ENCODE measurements at regions not wholly inside any gene's neighbourhood (a gene's known extent, or its start where the extent isn't known, plus 50 kb on each side); places are given as distances from the start of the nearest gene placed in this dataset.
"Not testable (repeated sequence)": the region's sequence is repeated elsewhere in the genome, so short reads cannot be mapped to it uniquely, and the experiment has no call there.

DNA sequence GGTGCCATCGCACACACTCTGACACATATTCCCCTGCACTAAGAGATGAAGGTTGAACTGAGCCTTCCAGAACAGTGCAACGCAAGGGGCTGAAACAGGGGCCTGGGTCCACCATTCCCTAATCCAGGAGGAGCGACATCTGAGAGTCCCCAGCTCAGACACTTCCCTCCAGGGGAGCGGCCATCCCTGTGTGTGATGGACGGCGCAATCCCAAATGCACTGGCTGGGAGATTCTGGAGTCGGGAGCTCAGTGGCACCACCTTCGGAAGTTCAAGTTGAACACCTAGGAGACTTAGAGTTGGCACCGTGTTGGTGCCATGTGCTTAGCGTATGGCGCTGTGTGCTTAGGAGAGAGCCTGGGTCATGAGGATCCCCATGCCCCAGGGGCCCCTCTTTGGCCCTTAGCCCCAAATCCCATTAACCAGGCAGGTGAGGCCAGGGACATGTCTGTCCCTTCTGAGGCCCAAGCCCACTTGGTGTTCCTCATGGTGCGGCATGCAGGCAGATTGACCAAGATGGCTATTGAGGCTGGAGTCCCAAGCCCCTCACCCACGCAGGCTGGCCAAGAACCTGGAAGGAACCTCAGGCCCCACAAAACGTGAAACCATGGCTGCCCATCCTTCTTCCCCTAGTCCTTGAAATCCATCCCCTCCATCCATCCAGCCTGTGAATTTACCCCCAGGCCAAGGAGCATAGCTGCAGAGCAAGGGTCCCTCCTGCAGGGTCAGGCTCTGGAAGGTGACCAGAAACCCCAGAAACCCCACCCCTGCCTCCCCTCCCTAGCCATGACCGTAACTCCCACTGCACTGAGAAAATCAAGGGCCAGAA, 114.1 kb upstream of the OTOS start:
- DNase-seq (ENCODE audit: low read depth, low spot score), result no peak

DNA sequence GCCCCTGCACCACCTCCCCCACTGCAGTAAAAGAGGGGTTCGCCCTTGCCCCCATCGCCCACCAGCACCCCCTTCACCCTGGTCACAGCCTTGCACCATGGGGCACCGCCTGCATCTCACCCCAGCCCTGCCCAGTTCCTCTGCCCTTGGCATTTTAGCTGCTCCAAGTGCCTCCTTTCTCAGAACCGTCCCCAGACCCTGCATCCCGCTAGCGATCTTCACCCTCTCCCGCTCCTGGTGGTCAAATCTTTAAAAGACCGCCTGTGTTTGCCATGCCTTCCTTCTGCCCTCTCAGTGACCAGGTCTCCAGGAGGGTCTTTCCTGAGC, 114.7 kb upstream of the OTOS start:
- no peak for DNase-seq (ENCODE audit: low read depth, low spot score)

DNA sequence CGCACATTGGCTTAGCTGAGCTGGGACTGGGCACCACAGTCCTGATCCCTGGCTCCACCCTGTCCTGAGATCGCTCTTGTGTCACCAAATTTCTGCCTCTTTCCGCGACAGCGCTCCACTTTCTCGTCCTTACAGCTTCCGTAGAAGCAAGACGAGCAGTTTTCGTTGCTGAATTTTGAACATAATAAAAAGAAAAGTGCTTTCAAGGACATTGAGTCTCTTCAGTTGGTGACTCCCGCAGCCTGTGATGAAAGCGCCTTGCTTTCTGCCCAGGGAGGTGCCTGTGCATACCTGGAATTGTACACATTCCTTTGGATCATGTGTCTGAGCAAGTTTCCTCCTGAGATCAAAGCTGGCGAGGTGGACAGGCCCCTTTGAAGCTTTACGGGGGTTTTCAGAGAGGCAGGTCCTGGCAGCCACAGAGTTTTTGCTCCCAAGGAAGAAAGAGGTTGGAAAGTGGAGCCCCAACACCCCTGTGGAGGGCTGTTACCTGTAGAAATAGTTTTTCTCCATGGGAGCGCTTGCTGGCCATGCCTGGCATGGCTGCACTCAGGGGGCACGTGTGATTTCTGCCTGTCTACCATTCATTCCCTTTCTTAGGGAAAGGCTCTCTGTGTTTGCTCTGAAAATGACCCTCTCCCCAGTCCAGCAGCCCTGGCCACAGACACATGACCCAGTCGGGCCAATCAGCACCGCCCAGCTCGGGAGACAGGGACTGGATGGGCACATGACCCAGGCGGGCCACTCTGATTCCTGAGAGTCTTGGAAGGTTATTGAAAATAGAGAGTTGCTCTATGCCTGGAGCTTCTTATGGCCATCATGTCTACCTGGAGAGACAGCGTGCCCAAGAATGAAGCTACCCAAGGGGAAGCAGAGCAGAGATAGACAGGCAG, 115.6 kb upstream of the OTOS start:
- peak; percentile 90 for DNase-seq (ENCODE audit: low read depth, low spot score)

DNA sequence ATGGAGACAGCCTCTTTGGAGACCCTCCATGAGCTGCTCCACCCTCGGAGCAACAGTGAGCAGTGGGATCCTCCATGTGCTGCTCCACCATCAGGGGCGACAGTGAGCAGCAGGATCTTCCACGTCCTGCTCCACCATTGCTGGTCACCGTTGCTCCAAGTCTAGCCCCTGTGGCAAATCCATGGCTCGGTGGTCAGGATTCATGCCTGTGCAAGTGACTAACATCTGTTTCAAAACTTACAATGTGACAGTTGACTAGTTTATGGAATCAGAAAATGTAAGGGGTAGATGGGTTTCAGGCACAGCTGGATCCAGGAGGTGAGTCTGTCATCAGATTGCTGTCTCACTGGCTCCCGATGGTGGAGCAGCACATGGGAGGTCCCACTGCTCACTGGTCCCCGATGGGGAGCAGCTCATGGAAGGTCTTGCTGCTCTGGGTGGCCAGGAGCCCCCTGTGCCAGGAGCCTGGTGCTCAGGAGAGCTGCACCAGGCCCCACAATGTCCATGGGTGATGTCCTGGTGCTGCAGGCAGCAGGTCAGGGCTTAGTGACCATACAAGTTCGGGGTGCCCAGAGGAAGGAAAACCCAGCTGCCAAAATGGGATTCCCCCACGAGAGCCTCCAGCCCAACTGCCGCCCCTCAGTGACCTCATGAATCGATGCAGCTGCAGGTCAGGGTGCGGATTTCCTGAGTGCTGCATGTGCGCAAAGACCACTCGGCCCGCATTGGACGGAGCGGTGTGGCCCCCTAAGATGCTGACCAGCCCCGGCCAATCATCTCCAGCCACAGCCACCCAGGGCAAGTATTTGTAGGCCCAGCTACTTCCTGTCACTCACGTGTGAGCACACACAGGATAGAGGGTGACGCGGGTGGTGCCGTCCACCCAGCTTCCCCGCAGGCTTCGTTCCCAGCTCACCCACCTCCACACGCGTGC, 116.5 kb upstream of the OTOS start:
- DNase-seq (ENCODE audit: low read depth, low spot score), result no peak

DNA sequence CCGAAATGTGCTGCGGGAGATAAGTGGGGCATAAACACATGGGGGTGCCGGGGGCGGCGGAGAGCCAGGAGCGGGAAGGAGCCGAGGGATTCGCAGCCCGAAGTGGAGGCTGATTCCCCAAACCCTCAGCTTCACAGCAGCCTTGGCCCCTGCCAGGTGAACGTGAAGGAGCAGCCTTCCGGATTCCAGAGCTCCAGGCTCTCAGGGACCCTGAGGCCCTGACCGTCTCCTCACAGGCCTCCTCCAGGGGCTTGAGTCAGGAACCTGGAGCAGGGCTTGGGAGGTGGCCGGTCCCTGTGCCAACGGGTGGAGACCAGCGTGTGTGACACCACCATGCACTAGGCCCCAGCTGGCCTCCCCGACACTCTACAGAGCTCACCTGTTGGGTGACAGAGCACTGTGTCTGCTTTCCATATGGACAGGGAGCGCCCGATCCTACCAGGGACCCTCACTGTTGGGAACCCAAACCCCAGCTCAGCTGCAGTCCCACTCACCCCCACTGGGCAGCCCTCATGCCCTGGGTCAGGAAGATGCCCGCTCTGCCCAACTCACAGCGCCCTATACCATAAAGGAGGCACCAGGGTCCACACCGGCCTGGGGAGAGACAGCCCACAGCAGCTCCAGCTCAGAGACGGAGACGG, 117.6 kb upstream of the OTOS start:
- no peak for DNase-seq (ENCODE audit: low read depth, low spot score)

DNA sequence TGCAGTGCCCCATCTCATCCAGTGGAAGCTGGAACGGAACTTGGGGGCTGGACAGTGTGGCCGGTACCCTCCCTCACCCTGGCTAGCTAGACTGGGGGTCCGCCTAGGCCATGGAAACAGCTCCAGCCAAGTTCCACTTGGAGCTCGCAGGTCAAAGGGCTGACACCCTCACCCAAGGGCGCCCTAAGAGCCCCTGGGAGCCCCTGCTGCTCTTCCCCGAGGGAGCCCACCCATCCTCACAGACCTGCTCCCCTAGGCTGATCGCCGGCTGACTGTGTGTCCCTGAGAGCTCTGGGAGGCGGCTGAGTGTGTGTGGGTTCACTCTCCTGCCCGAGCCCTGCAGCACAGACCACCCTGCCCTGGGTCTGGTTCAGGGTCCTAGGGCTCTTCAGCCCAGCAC, 118.2 kb upstream of the OTOS start:
- DNase-seq (ENCODE audit: low read depth, low spot score), result no peak

DNA sequence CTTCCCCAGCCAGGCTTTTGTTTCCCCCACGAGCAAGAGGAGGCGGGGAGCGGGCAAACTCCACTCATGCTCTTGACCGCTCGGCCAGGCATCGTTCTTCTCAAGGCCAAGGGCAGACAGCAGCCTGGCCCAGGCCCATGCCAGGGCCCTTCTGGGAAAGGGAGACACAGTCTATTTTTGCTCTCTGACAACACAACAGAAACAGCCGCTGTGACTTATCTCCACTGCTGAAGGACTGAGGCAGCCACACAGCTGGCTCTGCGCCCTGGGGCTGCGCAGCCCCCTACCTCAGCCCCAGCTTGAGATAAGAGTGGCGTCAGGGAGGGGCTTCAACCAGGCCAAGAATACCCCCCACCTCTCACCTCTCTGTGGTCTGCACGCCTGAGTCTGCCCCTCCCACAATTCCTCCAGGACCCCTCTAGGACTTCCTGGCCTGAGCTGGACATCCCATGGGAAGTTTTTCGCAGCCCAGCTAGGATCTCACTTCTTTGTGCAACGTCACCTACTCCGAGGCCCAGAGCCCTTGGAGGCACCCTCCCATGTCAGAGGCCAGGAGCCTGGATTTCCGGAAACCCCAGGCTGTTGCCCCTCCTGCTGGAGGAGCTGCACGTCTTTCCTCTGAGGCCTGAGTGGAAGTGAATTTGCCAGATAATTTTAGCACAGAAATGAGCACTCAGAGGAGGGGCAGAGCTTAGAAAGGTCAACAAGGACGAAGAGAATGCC, 118.9 kb upstream of the OTOS start:
- peak; percentile 60 for DNase-seq (ENCODE audit: low read depth, low spot score)

DNA sequence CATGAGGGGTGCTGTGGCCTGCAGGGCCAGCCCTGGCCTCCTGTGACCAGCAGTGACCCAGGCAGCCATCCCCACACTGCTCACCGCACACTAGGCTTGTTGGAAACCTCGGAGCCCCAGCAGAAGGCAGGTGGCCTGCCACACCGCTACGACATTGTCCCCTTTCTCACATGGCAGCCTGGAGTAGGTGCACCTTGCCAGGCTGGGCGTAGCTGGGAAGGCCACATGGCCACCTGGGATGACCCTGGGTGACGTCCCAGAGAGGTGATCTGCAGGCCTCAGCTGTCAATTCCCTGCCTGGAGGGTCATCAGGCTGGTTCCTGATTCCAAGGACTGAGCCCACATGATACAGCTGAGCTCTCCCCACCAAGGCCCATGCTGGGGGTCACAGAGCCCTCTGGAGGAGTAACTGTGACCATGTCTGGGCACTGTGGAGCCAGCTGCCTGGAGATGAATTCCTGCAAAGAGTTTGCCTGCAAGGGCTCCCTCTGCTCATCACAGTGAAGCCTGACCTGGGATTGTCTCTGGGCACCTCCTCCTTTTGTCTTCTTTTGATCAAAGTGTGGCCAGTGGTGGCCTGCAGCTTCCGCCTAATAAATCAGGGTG, 119.6 kb upstream of the OTOS start:
- no peak for DNase-seq (ENCODE audit: low read depth, low spot score)

DNA sequence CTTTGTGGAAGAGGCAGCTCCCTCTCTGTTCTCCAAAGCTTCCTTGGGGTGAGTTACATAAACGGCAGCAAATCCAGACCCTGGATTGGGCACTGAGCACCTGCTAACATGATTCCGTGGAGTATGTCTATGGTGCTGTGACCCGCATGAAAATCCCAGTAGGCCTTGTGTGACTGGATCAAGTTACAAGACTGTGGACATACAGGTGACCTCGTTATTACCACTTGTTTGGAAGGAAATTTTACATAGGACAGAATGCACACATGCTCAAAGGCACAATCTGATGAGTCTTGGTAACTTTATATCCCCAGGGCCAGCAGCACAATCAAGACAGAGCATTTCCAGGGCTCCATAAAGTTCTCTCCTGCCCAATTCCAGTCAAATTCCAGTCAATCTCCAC, 120.2 kb upstream of the OTOS start:
- no peak for DNase-seq (ENCODE audit: low read depth, low spot score)

DNA sequence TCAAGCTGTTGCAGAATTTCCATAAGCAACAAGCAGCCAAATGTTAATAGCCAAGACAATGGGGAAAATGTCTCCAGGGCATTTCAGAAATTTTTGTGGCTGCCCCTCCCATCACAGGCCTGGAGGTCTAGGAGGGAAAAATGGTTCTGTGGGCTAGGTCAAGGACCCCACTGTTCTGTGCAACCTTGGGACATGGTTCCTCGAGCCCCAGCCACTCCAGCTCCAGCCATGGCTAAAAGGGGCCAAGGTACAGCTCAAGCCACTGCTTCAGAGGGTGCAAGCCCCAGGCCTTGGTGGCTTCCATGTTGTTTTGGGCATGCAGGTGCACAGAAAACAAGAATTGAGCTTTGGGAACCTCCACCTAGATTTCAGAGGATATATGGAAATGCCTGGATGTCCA, 122.1 kb upstream of the OTOS start:
- not testable (repeated sequence) for DNase-seq (ENCODE audit: low read depth, low spot score)

DNA sequence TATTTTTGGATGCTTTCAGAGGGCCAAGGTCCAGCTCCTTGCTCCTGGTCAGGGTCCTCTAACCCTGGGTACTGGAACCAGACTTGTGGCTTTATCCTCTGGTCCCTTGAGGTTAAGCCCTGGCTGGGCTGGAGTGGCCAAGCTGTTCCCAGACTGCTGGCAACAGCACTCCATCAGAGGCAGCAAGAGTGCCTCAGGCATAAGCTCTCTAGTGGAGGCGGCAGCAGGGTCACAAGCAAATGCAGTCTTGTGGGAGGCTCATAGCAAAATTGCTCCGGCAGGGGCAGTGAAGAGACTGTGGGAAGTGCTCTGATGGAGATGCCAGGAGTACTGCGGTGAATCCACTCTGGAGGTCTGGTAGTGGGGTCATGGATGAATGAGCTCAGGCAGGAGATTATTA, 128.9 kb upstream of the OTOS start:
- DNase-seq (ENCODE audit: low read depth, low spot score), result no peak

DNA sequence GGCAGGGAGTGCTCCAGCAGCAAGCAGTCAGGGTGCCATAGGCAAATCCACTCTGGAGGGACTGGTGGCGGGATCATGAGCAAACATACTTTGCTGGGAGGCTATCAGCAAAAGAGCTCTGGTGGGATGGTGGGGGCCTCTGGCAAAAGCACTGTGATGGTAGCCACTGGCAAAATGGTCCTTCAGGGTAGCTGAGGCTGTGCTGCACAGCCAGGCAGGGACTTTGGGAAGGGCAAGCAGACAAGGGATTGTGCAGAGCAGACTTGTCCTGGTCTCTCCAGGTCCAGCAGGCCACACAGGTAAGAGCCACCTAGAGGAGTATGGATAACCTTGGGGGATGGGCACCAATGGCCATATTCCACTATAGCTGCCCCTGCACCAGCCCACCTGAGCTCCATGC, 129.4 kb upstream of the OTOS start:
- DNase-seq (ENCODE audit: low read depth, low spot score), result no peak

DNA sequence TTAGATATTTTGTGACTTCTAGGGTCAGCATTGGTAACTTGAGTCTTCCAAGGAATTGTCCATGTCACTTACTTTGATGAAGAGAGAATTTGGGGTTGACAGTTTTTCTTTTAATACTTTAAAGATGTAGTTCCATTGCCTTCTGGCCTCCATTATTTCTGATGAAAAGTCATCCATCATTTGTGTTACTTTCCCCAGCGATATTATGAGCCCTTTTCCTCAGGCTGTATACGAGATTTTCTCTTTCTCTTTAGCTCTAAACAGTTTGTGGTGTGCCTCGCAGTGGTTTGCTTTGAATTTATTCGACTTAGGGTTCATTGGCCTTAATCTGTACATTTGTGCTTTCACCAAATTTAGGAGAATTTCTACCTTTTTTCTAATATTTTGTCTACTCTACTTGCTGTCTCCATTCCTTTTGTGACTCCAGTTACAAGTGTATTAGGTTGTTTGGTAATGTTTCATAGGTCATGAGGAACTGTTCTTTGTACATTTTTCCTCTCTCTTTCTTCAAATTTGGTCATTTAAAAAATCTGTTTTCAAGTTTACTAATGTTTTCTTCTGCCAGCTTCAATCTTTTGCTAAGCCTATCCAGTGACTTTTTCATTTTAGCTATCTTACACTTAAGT, 131.4 kb upstream of the OTOS start:
- DNase-seq (ENCODE audit: low read depth, low spot score), result no peak

DNA sequence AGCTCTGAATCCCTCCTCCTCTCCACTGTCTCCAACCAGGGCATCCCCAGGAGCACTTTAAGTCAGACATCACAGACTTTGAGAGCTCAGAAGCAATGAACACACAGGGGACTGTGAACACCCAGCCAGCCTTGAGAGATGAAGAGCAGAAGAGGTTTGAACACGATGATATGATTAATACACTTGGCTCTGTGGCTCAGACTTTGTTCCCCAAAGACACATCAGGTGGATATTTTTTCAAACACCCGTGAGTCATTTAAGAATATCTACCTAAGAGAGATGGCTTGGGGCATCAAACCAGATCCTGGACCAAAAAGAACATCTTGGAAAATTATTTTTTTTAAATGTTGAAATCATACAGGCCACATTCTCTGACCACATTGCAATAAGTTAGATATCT, 134.9 kb upstream of the OTOS start:
- DNase-seq (ENCODE audit: low read depth, low spot score), result no peak

DNA sequence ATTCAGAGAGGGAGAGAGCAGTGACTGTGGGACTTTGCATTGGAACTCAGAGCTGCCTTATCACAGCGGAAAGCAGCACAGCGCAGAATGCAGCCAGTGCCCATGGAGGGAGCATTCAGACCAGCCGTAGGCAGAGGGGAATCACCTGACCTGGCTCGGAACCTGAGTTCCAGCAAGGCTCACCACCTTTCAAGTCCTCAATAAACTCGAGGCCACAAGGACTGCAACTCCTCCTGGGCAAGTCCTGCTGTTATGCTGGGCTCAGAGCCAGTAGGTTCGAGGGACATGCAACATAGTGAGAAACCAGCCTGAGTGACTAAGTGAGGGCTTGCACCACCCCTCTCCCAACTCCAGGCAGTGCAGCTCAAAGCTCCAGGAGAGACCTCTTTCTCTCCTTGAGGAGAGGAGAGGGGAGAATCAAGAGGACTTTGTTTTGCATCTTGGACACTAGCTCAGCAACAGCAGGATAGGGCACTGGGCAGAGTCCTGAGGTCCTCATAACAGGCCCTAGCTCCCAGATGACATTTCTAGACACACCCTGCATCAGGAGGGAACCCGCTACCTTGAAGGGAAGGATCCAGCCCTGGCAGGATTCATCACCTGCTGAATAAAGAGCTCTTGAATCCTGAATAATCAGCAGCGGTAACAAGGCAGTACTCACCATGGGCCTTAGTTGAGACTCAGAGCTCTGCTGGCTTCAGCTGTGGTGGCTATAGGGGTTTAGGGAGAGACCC, 136.8 kb upstream of the OTOS start:
- no peak for DNase-seq (ENCODE audit: low read depth, low spot score)

DNA sequence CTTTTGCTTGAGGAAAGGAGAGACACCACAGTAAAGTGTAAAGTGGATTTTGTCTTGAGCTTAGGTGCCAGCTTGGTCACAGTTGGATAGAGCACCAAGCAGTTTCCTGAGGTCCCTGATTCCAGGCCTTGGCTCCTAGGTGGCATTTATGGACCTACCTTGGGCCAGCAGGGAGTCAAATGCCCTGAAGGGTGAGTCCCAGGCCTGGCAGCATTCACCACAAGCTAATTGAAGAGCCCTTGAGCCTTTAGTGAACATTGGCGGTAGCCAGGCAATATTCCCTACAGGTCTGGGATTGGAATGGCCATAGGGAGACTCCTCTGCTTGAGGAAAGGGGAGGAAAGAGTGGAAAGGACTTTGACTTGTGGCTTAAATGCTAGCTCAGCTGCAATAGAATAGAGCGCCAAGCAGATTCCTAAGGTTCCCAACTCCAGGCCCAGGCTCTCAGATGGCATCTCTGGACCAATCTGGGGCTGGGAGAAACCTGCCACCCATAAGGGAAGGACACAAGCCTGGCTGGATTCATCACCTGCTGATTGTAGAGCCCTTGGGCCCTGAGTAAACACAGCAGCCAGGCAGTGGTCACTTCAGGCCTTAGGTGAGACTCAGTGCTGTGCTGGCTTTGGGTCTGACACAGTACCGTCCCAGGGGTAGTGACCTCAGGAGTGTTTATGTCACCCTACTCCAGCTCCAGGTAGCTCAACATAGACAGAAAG, 137.5 kb upstream of the OTOS start:
- no peak for DNase-seq (ENCODE audit: low read depth, low spot score)

DNA sequence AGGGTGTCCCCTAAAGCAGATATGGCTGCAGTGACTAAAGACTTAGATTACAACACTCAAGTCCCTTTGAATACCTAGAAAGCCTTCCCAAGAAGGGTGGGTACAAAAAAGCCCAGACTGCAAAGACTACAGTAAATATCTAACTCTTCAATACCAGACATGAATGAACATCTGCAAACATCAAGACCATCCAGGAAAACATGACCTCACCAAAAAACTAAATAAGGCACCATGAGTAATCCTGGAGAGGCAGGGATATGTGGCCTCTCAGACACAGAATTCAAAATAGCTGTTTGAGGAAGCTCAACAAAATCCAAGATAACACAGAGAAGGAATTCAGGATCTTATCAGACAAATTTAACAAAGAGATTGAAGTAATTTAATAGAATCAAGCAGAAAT, 138.2 kb upstream of the OTOS start:
- DNase-seq (ENCODE audit: low read depth, low spot score), result no peak

DNA sequence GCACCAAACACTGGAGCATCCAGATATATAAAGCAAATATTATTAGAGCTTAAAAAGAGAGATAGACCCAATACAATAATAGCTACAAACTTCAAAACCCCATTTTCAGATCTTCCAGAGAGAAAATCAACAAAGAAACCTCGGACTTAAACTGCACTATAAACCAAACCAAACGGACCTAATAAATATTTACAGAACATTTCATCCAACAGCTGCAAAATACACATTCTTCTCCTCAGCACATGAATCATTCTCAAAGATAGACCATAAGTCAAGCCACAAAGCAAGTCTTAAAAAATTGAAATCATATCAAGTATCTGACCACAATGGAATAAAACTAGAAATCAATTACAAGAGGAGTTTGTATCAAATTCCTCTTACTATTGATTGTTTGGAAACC, 140.2 kb upstream of the OTOS start:
- DNase-seq (ENCODE audit: low read depth, low spot score), result no peak

Data from ELF-1 (cell line).